NT2/D1 (cell line): ENCODE measurements at regions not wholly inside any gene's neighbourhood (a gene's known extent, or its start where the extent isn't known, plus 50 kb on each side); places are given as distances from the start of the nearest gene placed in this dataset.

Experiments used
- DNase-seq: peaks from one replicate; pipeline ENCODE4 v3.0.0-alpha.2; 2011; ENCODE audit warnings: low read depth, low spot score
- H3K27me3 ChIP-seq: 2 replicates; pipeline ENCODE4 v1.6.0; 2011; ENCODE audit warnings: mild to moderate bottlenecking; ENCODE audit not compliant: insufficient read length, insufficient read depth
- H3K36me3 ChIP-seq: 2 replicates; pipeline ENCODE4 v1.6.1; 2011; ENCODE audit warnings: mild to moderate bottlenecking, low read length, mixed read lengths; ENCODE audit not compliant: insufficient read depth, insufficient read length
- H3K4me1 ChIP-seq: 2 replicates; pipeline ENCODE4 v1.5.1; 2011; ENCODE audit not compliant: insufficient read depth, insufficient read length
- H3K4me3 ChIP-seq: 2 replicates; pipeline ENCODE4 v1.5.1; 2011; ENCODE audit warnings: low read depth; ENCODE audit not compliant: insufficient read length
- H3K9ac ChIP-seq: 2 replicates; pipeline ENCODE4 v1.6.0; 2011; ENCODE audit warnings: low read depth; ENCODE audit not compliant: insufficient read length
- H3K9me3 ChIP-seq: 2 replicates; pipeline ENCODE4 v1.5.1; 2011; ENCODE audit warnings: mild to moderate bottlenecking, low read length; ENCODE audit not compliant: insufficient read depth
- SUZ12 ChIP-seq: IDR thresholded peaks from 2 replicates; pipeline ENCODE4 v1.6.1; 2011; ENCODE audit not compliant: insufficient read length, insufficient read depth; ENCODE audit errors: extremely low read depth
- YY1 ChIP-seq: IDR thresholded peaks from 2 replicates; pipeline ENCODE4 v1.6.1; 2011; ENCODE audit not compliant: insufficient read length, insufficient read depth
- ZNF274 ChIP-seq: IDR thresholded peaks from 2 replicates; pipeline ENCODE4 v1.6.1; 2011; ENCODE audit warnings: mild to moderate bottlenecking, low read depth, low read length

- Histone ChIP-seq H3K9ac (no peak overlapping the region), H3K27me3 (no peaks in the 10 kb centered on the region), H3K4me3 (no peak overlapping the region), H3K4me1 (no peaks in the 10 kb centered on the region), H3K9me3 (no peaks in the 10 kb centered on the region), H3K36me3 (no peaks in the 10 kb centered on the region)
- TF ChIP-seq YY1 (no peak), ZNF274 (no peak), SUZ12 (no peak)
- DNase-seq: no peak
Observed at GRCh38 chr18:8536922-8537321, 72.3 kb upstream of the RAB12 start.

GRCh38 chr18:8537400-8537799 is 71.8 kb upstream of the RAB12 start:
- Histone ChIP-seq H3K4me3 (no peak overlapping the region), H3K9me3 (no peaks in the 10 kb centered on the region), H3K27me3 (no peaks in the 10 kb centered on the region), H3K36me3 (no peaks in the 10 kb centered on the region), H3K4me1 (no peaks in the 10 kb centered on the region), H3K9ac (no peak overlapping the region)
- TF ChIP-seq YY1 (no peak), ZNF274 (no peak), SUZ12 (no peak)
- DNase-seq: no peak

GRCh38 chr18:8538935-8539334 is 70.3 kb upstream of the RAB12 start:
- Histone ChIP-seq H3K27me3 (no peaks in the 10 kb centered on the region), H3K4me1 (no peaks in the 10 kb centered on the region), H3K9me3 (no peaks in the 10 kb centered on the region), H3K9ac (no peak overlapping the region), H3K4me3 (no peak overlapping the region), H3K36me3 (no peaks in the 10 kb centered on the region)
- TF ChIP-seq SUZ12: no peak
- no peak for TF ChIP-seq ZNF274
- TF ChIP-seq YY1: no peak
- DNase-seq: no peak

- no peak overlapping the region for H3K4me3 ChIP-seq
- H3K36me3 ChIP-seq: no peaks in the 10 kb centered on the region
- DNase-seq: no peak
- no peaks in the 10 kb centered on the region for H3K4me1 ChIP-seq
- no peaks in the 10 kb centered on the region for H3K27me3 ChIP-seq
- H3K9me3 ChIP-seq: no peaks in the 10 kb centered on the region
- H3K9ac ChIP-seq: no peak overlapping the region
- TF ChIP-seq YY1: no peak
- no peak for TF ChIP-seq SUZ12
- no peak for TF ChIP-seq ZNF274
Observed at GRCh38 chr18:8546677-8547076, 62.6 kb upstream of the RAB12 start.

GRCh38 chr18:8548186-8548585 is 61.1 kb upstream of the RAB12 start:
- no peaks in the 10 kb centered on the region for H3K4me1 ChIP-seq
- no peaks in the 10 kb centered on the region for H3K36me3 ChIP-seq
- H3K9ac ChIP-seq: no peak overlapping the region
- no peak overlapping the region for H3K4me3 ChIP-seq
- TF ChIP-seq ZNF274 (no peak), YY1 (no peak), SUZ12 (no peak)
- no peak for DNase-seq
- no peaks in the 10 kb centered on the region for H3K27me3 ChIP-seq
- H3K9me3 ChIP-seq: no peaks in the 10 kb centered on the region

GRCh38 chr18:8549254-8549757 is 59.9 kb upstream of the RAB12 start:
- Histone ChIP-seq H3K36me3 (no peaks in the 10 kb centered on the region), H3K9me3 (no peaks in the 10 kb centered on the region), H3K9ac (no peak overlapping the region), H3K4me1 (no peaks in the 10 kb centered on the region), H3K27me3 (no peaks in the 10 kb centered on the region), H3K4me3 (no peak overlapping the region)
- no peak for DNase-seq
- TF ChIP-seq YY1 (no peak), SUZ12 (no peak), ZNF274 (no peak)

- Histone ChIP-seq H3K9me3 (no peaks in the 10 kb centered on the region), H3K4me3 (no peak overlapping the region), H3K9ac (no peak overlapping the region), H3K36me3 (no peaks in the 10 kb centered on the region), H3K27me3 (no peaks in the 10 kb centered on the region), H3K4me1 (no peaks in the 10 kb centered on the region)
- DNase-seq: no peak
- TF ChIP-seq SUZ12 (no peak), ZNF274 (no peak), YY1 (no peak)
Observed at GRCh38 chr18:8552151-8552550, 57.1 kb upstream of the RAB12 start.

GRCh38 chr18:8554354-8554753 is 54.9 kb upstream of the RAB12 start:
- H3K27me3 ChIP-seq: no peaks in the 10 kb centered on the region
- TF ChIP-seq ZNF274 (no peak), YY1 (no peak), SUZ12 (no peak)
- no peaks in the 10 kb centered on the region for H3K4me1 ChIP-seq
- H3K9me3 ChIP-seq: no peaks in the 10 kb centered on the region
- no peak overlapping the region for H3K9ac ChIP-seq
- H3K4me3 ChIP-seq: no peak overlapping the region
- H3K36me3 ChIP-seq: no peaks in the 10 kb centered on the region
- DNase-seq: no peak
